ENCODE measurements at regions not wholly inside any gene's neighbourhood (a gene's known extent, or its start where the extent isn't known, plus 50 kb on each side); places are given as distances from the start of the nearest gene placed in this dataset.

- no peak for DNase-seq (ENCODE audit: low read depth, low spot score)
Observed at GRCh38 chr6:1482381-1483166, 93.2 kb downstream of the FOXF2 start.

- DNase-seq (ENCODE audit: low read depth, low spot score) = no peak
Observed at GRCh38 chr6:1485678-1486077, 96.3 kb downstream of the FOXF2 start.

DNA sequence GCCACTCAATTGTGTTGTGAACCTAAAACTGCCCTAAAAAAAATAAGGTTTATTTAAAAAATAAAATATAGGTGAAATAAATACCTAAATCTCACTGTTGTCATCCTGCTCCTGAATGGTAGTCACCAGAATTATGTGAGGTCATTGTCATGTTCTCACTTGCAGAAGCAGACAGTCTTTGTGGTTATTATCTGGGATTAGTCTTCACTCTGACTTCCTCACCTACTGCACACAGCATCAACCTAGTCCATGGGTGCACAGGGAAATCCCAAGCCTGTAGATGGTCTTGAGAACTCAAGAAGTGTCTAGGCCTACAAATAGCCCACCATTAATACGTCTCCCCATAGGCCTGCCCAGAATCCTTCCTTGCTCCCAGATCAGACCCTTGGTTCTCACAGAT is 97.0 kb downstream of the FOXF2 start:
- no peak for DNase-seq (ENCODE audit: low read depth, low spot score)

DNA sequence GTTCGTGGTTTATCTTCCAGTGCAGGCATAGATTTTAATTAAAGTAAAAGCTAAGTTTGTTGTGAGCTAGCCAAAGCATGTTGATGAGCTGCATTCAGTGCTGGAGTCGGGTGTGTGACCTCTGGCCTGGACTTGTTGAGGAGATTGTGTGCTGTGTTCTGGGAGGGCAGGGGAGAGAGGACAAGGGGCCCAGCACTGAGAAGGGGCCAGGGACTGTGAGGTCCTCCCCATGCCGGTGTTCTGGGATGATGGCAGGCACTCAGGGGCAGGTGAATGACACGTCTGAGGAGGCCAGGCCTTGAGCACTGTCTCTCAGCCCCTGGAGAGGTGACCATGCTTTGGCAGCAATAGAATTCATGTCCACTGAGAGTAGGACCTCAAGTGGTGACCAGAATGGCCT is 97.9 kb downstream of the FOXF2 start:
- no peak for DNase-seq (ENCODE audit: low read depth, low spot score)

GRCh38 chr6:1491025-1491424 is 101.6 kb downstream of the FOXF2 start:
- no peak for DNase-seq (ENCODE audit: low read depth, low spot score)

- no peak for DNase-seq (ENCODE audit: low read depth, low spot score)
Observed at GRCh38 chr6:1491591-1492319, 102.4 kb downstream of the FOXF2 start.

DNA sequence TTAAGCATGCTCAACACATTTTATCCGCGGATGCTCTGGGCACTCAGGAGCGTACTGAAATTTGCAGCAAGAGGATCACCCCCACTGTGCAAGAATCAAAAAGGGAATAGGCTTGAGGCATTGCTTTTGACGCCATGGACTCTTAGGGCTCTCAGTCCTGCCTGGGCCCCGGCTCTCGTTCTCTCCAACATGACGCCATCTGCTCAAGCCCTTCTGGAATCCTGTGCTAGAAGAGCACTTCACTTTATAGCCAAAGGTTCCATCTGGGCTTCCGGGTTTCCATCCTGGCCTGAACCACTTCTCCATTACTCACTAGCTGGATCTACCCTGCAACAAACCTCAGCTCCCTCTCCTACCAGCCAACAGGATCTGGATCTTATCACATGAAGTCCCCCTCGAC is 105.3 kb downstream of the FOXF2 start:
- no peak for DNase-seq (ENCODE audit: low read depth, low spot score)

- DNase-seq (ENCODE audit: low read depth, low spot score) = no peak
Observed at GRCh38 chr6:1495344-1495743, 106.0 kb downstream of the FOXF2 start.

GRCh38 chr6:1496092-1496491 is 106.7 kb downstream of the FOXF2 start:
- DNase-seq (ENCODE audit: low read depth, low spot score) = no peak

GRCh38 chr6:1496836-1497760 is 107.7 kb downstream of the FOXF2 start:
- DNase-seq (ENCODE audit: low read depth, low spot score) = no peak

DNA sequence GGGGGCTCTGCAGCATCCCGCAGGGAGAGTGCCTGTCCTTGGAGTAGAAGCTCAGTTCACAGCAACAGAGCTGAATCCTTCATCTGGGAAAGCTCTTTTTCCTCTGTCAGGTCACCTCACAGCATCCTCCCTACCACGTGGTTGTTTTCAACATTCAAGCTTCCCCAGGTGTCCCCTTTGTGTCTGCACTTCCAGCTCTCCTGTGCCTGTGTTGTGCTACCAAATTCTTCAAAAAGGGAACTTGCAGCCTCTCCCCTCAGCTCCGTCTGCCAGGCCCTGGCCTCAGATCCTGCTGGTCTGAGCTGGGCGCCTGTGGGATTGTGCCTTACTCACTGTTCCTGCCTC is 108.4 kb downstream of the FOXF2 start:
- no peak for DNase-seq (ENCODE audit: low read depth, low spot score)

GRCh38 chr6:1498491-1499113 is 109.2 kb downstream of the FOXF2 start:
- no peak for DNase-seq (ENCODE audit: low read depth, low spot score)

DNA sequence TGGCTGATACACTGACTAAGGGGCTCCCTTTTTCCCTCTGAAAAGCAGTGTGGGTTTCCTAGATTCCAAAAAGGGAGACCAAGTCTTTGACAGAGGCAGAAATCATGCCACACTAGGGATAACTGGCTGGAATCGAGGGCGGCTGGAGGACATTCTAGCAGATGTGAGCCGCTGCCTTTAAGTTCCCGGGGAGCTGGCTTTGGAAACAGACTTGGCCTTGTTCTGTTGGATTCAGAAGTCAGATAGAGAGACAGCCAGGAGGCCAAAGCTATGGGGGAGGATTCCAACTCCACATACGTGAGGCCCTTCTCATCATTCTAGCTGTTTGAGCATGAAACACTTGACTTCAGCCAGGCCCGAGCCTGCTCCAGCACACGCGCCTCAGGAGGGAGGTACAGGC is 109.9 kb upstream of the FOXC1 start:
- no peak for DNase-seq (ENCODE audit: low read depth, low spot score)

GRCh38 chr6:1500913-1501312 is 108.8 kb upstream of the FOXC1 start:
- no peak for DNase-seq (ENCODE audit: low read depth, low spot score)

DNA sequence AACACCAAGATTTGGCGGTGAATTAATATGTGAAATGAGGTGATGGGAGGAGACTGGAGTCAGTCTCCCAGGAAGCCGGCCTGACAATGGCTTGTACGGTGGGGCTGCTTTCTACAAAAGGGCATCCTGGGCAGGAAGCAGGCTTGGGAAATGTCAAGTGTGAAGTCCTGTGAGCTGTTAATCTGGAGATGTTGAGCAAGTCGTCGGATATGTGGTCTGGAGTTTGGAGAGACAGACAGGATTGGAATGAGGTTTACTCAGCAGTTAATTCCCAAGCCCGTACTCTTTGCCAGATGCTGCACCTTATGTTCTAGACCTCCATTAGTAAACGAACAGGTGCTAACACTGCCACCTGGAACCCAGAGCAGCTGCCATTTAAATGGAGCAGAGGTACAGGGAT is 107.7 kb upstream of the FOXC1 start:
- DNase-seq (ENCODE audit: low read depth, low spot score) = no peak

DNA sequence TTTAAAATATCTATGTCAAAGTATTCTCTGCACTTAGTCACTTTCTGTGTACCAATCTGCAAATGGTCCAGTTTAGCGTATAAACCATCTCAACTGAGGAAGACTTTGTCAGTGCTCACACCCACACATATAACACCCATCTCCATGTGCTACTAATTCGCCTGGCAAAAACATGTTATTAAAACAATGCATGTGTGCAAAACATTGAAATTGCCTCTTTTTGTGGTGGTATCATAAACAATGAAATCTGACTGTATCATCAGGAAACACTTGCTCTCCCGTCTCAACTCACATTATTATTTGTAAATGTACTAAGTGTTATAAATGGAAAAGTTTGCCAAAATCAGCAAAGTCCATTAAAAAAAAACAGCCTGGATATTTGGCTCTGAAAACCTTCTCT is 105.9 kb upstream of the FOXC1 start:
- DNase-seq (ENCODE audit: low read depth, low spot score) = no peak

DNA sequence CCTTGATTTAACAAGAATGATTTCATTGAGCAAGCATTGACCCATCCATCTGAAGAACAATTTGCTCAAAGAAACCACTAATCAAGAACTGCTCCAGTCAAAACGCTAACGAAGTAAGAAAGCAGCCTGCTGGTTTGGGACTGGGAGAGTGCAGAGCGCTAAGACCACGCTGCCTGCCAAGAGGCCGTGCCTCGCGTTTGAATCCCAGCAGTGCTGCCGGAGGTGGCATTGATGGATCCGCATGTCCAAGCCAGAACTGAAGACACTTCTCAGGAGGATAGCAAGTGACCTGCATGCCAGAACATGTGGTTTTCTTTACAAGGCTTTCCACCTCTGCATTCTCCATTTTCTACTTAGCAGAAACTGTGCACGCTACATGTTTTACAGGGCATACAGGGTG is 105.2 kb upstream of the FOXC1 start:
- no peak for DNase-seq (ENCODE audit: low read depth, low spot score)

DNA sequence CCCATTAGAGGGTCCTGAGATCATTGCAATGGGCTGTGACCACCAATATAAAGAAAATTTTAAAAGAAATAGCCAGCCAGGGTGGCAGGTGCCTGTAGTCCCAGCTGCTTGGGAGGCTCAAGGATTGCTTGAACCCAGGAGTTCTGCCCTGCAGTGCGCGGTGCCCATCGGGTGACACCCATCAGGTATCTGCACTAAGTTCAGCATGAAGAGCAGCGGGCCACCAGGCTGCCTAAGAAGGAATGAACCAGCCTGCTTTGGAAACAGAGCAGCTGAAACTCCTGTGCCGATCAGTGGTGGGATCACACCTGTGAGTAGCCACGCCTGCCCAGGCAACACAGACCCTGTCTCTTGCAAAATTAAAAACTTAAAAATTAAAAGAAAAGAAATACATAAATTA is 102.5 kb upstream of the FOXC1 start:
- DNase-seq (ENCODE audit: low read depth, low spot score) = no peak

DNA sequence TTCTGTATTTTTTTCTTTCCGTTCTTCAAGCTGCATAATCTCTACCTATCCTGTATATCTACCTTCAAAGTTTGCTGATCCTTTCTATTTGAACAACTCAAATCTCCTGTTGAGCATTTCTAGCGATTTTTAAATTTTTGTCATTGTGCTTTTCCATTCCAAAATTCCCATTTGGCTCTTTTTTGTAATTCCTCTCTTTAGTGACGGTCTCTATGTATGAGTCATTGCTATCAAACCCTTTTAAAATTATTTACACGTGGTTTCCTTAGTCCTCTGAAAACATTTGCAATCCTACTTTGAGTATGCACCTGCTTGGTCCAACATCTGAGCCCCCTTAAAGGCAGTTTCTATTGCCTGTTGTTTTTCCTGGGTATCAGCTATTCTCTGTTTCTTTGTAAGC is 100.5 kb upstream of the FOXC1 start:
- DNase-seq (ENCODE audit: low read depth, low spot score) = no peak

- no peak for DNase-seq (ENCODE audit: low read depth, low spot score)
Observed at GRCh38 chr6:1510239-1510638, 99.5 kb upstream of the FOXC1 start.

GRCh38 chr6:1513215-1513780 is 96.4 kb upstream of the FOXC1 start:
- DNase-seq (ENCODE audit: low read depth, low spot score) = no peak

DNA sequence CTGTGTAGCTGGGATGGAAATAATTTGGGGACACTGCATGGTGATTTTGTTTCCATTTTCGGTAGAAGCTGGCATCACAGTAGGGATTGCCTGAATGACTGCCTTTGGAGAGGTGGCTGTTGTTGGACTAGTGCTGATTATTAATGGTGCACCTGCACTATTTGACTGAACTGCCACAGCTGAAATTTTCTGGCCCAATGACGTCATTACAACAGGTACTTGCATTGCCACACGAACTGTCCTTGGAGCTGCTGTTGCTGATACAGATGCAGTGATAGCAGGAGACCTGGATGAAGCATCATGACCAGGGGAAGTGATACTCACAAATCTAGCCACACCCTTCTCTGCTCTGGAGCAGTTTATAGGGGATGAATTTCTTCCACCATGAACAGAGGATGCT is 95.6 kb upstream of the FOXC1 start:
- DNase-seq (ENCODE audit: low read depth, low spot score) = no peak

All from activated naive CD8-positive, alpha-beta T cell treated with anti-CD3 and anti-CD28 coated beads, Interleukin-2, amount 50 U/mL, for 16 hours (primary cell).